Astrocyte (in vitro differentiated cells and primary cell): ENCODE measurements at regions not wholly inside any gene's neighbourhood (a gene's known extent, or its start where the extent isn't known, plus 50 kb on each side); places are given as distances from the start of the nearest gene placed in this dataset.

Experiments used
- DNase-seq: peaks from one replicate; pipeline ENCODE4 v3.0.0-alpha.2; 2010; ENCODE audit warnings: low read depth
- FAIRE-seq: peaks from 2 replicates; lab custom pipeline; 2011; peaks lifted over from hg19 to GRCh38; lab: Jason Lieb, UNC
- H2AFZ ChIP-seq: 2 replicates; pipeline ENCODE4 v1.6.0; 2012; ENCODE audit warnings: low read depth, low read length, inconsistent platforms
- H3K27ac ChIP-seq: 2 replicates; pipeline ENCODE4 v1.5.1; 2011; ENCODE audit warnings: low read depth, low read length, inconsistent platforms
- H3K27me3 ChIP-seq: 2 replicates; pipeline ENCODE4 v1.6.0; 2011; ENCODE audit warnings: low read length, inconsistent platforms; ENCODE audit not compliant: insufficient read depth
- H3K36me3 ChIP-seq: 2 replicates; pipeline ENCODE4 v1.5.1; 2011; ENCODE audit warnings: low read length, inconsistent platforms; ENCODE audit not compliant: insufficient read depth
- H3K4me1 ChIP-seq: 2 replicates; pipeline ENCODE4 v1.5.1; 2011; ENCODE audit warnings: low read length, inconsistent platforms; ENCODE audit not compliant: insufficient read depth
- H3K4me2 ChIP-seq: 2 replicates; pipeline ENCODE4 v1.6.0; 2012; ENCODE audit warnings: low read length, inconsistent platforms
- H3K4me3 ChIP-seq: 2 replicates; pipeline ENCODE4 v1.5.1; 2011; ENCODE audit warnings: low read depth, mild to moderate bottlenecking, low read length, inconsistent platforms; ENCODE audit not compliant: insufficient read depth
- H3K79me2 ChIP-seq: 2 replicates; pipeline ENCODE4 v1.6.0; 2012; ENCODE audit warnings: mild to moderate bottlenecking, low read length, inconsistent platforms; ENCODE audit not compliant: insufficient read depth
- H3K9ac ChIP-seq: 2 replicates; pipeline ENCODE4 v1.6.0; 2012; ENCODE audit warnings: mild to moderate bottlenecking, low read length, inconsistent platforms
- H3K9me3 ChIP-seq: 2 replicates; pipeline ENCODE4 v1.5.1; 2012; ENCODE audit warnings: low read depth, mild to moderate bottlenecking, low read length, inconsistent platforms; ENCODE audit not compliant: insufficient read depth
- H4K20me1 ChIP-seq: 2 replicates; pipeline ENCODE4 v1.6.0; 2012; ENCODE audit warnings: low read length, inconsistent platforms; ENCODE audit not compliant: insufficient read depth
- H3K27ac Mint-ChIP-seq: one replicate; pipeline ENCODE4 v1.8.0; 2021; ENCODE audit warnings: mild to moderate bottlenecking, mixed read lengths; ENCODE audit not compliant: unreplicated experiment
- H3K27me3 Mint-ChIP-seq: one replicate; pipeline ENCODE4 v1.8.0; 2021; ENCODE audit warnings: low read depth, mixed read lengths; ENCODE audit not compliant: unreplicated experiment
- H3K36me3 Mint-ChIP-seq: one replicate; pipeline ENCODE4 v1.8.0; 2021; ENCODE audit warnings: low read depth, mixed read lengths; ENCODE audit not compliant: unreplicated experiment
- H3K4me1 Mint-ChIP-seq: one replicate; pipeline ENCODE4 v1.8.0; 2021; ENCODE audit warnings: low read depth, mixed read lengths; ENCODE audit not compliant: unreplicated experiment
- H3K4me3 Mint-ChIP-seq: one replicate; pipeline ENCODE4 v1.8.0; 2021; ENCODE audit warnings: mild to moderate bottlenecking, moderate library complexity, mixed read lengths; ENCODE audit not compliant: unreplicated experiment
- H3K9me3 Mint-ChIP-seq: one replicate; pipeline ENCODE4 v1.8.0; 2021; ENCODE audit warnings: mild to moderate bottlenecking, mixed read lengths; ENCODE audit not compliant: unreplicated experiment
- EZH2 ChIP-seq: IDR thresholded peaks from 2 replicates; pipeline ENCODE4 v1.6.1; 2012; ENCODE audit warnings: mild to moderate bottlenecking, low read length, inconsistent platforms; ENCODE audit not compliant: insufficient read depth
- TF ChIP-seq, protein P1 (sequence below): IDR thresholded peaks from 2 replicates; pipeline ENCODE4 v1.5.1; 2011; ENCODE audit warnings: low read depth, mild to moderate bottlenecking, inconsistent platforms, low read length, moderate library complexity; ENCODE audit not compliant: insufficient read depth

GRCh38 chr15:52924630-52925029 is 134.5 kb upstream of the ONECUT1 start:
- Histone ChIP-seq H2AFZ (no peak overlapping the region), H3K4me2 (no peak overlapping the region), H3K36me3 (no peaks in the 10 kb centered on the region), H3K4me3 (no peak overlapping the region), H3K9ac (no peak overlapping the region), H3K79me2 (no peaks in the 10 kb centered on the region), H4K20me1 (no peaks in the 10 kb centered on the region), H3K27ac (no peak overlapping the region), H3K9me3 (peaks cover 5% of the 10 kb centered on the region), H3K27me3 (no peaks in the 10 kb centered on the region), H3K4me1 (no peaks in the 10 kb centered on the region)
- no peaks in the 10 kb centered on the region for H3K36me3 Mint-ChIP-seq
- no peak for DNase-seq
- H3K27ac Mint-ChIP-seq, result no peak overlapping the region
- peaks cover 14% of the 10 kb centered on the region for H3K27me3 Mint-ChIP-seq
- H3K4me1 Mint-ChIP-seq, result no peaks in the 10 kb centered on the region
- H3K9me3 Mint-ChIP-seq, result no peaks in the 10 kb centered on the region
- no peak overlapping the region for H3K4me3 Mint-ChIP-seq
- no peak for FAIRE-seq
- TF ChIP-seq, protein P1, sequence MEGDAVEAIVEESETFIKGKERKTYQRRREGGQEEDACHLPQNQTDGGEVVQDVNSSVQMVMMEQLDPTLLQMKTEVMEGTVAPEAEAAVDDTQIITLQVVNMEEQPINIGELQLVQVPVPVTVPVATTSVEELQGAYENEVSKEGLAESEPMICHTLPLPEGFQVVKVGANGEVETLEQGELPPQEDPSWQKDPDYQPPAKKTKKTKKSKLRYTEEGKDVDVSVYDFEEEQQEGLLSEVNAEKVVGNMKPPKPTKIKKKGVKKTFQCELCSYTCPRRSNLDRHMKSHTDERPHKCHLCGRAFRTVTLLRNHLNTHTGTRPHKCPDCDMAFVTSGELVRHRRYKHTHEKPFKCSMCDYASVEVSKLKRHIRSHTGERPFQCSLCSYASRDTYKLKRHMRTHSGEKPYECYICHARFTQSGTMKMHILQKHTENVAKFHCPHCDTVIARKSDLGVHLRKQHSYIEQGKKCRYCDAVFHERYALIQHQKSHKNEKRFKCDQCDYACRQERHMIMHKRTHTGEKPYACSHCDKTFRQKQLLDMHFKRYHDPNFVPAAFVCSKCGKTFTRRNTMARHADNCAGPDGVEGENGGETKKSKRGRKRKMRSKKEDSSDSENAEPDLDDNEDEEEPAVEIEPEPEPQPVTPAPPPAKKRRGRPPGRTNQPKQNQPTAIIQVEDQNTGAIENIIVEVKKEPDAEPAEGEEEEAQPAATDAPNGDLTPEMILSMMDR, result no peak
- no peak for TF ChIP-seq EZH2

GRCh38 chr15:52923626-52924025 is 133.5 kb upstream of the ONECUT1 start:
- no peaks in the 10 kb centered on the region for H3K36me3 ChIP-seq
- Mint-ChIP-seq H3K4me1 (no peaks in the 10 kb centered on the region), H3K27ac (no peak overlapping the region), H3K9me3 (no peaks in the 10 kb centered on the region), H3K36me3 (no peaks in the 10 kb centered on the region), H3K4me3 (no peak overlapping the region), H3K27me3 (peaks cover 18% of the 10 kb centered on the region)
- TF ChIP-seq, protein P1, result no peak
- TF ChIP-seq EZH2, result no peak
- H3K4me2 ChIP-seq, result no peak overlapping the region
- H3K27me3 ChIP-seq, result no peaks in the 10 kb centered on the region
- no peaks in the 10 kb centered on the region for H4K20me1 ChIP-seq
- H3K79me2 ChIP-seq, result no peaks in the 10 kb centered on the region
- FAIRE-seq (no peak), DNase-seq (no peak)
- H2AFZ ChIP-seq, result no peak overlapping the region
- no peak overlapping the region for H3K27ac ChIP-seq
- no peak overlapping the region for H3K9ac ChIP-seq
- H3K9me3 ChIP-seq, result peaks cover 5% of the 10 kb centered on the region
- no peak overlapping the region for H3K4me3 ChIP-seq
- no peaks in the 10 kb centered on the region for H3K4me1 ChIP-seq

DNA sequence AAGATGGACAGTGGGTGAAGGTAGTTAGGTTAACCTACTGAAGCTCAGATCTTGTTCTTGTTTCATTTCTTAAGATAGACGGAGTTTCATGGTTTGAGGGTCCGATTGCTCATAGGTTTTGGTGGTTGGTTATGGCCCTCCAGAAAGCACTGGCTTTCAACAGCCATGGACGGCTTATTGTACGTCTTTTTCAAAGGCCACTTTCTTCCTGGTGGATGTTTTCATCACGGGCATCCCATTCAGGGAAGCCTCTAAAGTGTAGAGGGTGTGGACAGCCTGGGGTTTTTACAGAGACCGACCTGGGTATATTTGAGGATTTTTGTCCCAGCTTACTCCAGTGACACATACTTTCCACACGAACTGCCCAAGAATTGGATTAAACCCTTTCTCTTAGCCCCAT is 132.7 kb upstream of the ONECUT1 start:
- H3K9ac ChIP-seq, result no peak overlapping the region
- no peaks in the 10 kb centered on the region for H3K36me3 Mint-ChIP-seq
- H3K36me3 ChIP-seq, result no peaks in the 10 kb centered on the region
- no peaks in the 10 kb centered on the region for H3K27me3 ChIP-seq
- no peak for DNase-seq
- H3K79me2 ChIP-seq, result no peaks in the 10 kb centered on the region
- no peaks in the 10 kb centered on the region for H3K9me3 Mint-ChIP-seq
- no peak overlapping the region for H3K4me3 ChIP-seq
- H3K4me1 ChIP-seq, result no peaks in the 10 kb centered on the region
- peaks cover 5% of the 10 kb centered on the region for H3K9me3 ChIP-seq
- TF ChIP-seq EZH2, result no peak
- TF ChIP-seq, protein P1, result no peak
- H2AFZ ChIP-seq, result no peak overlapping the region
- H4K20me1 ChIP-seq, result no peaks in the 10 kb centered on the region
- H3K27ac ChIP-seq, result no peak overlapping the region
- H3K4me3 Mint-ChIP-seq, result no peak overlapping the region
- H3K27me3 Mint-ChIP-seq, result peaks cover 19% of the 10 kb centered on the region
- H3K4me2 ChIP-seq, result no peak overlapping the region
- no peak overlapping the region for H3K27ac Mint-ChIP-seq
- FAIRE-seq, result no peak
- H3K4me1 Mint-ChIP-seq, result no peaks in the 10 kb centered on the region
